Stimulated activated naive CD8-positive, alpha-beta T cell treated with anti-CD3 and anti-CD28 coated beads, Interleukin-15, Interleukin-2, amounts not matched to agents 100 ng/mL and 50 ng/mL, for 24 hours (primary cell): ENCODE measurements at regions not wholly inside any gene's neighbourhood (a gene's known extent, or its start where the extent isn't known, plus 50 kb on each side); places are given as distances from the start of the nearest gene placed in this dataset.

Experiments
- H3K27ac Mint-ChIP-seq: one replicate; pipeline ENCODE4 v1.8.0; 2021; ENCODE audit warnings: mild to moderate bottlenecking, mixed read lengths
- H3K27me3 Mint-ChIP-seq: one replicate; pipeline ENCODE4 v1.8.0; 2021; ENCODE audit warnings: mixed read lengths
- H3K36me3 Mint-ChIP-seq: one replicate; pipeline ENCODE4 v1.8.0; 2021; ENCODE audit warnings: low read depth, mixed read lengths
- H3K4me1 Mint-ChIP-seq: one replicate; pipeline ENCODE4 v1.8.0; 2021; ENCODE audit warnings: low read depth, mixed read lengths
- H3K4me3 Mint-ChIP-seq: one replicate; pipeline ENCODE4 v1.8.0; 2021; ENCODE audit warnings: mild to moderate bottlenecking, mixed read lengths
- H3K9me3 Mint-ChIP-seq: one replicate; pipeline ENCODE4 v1.8.0; 2021; ENCODE audit warnings: mixed read lengths

DNA sequence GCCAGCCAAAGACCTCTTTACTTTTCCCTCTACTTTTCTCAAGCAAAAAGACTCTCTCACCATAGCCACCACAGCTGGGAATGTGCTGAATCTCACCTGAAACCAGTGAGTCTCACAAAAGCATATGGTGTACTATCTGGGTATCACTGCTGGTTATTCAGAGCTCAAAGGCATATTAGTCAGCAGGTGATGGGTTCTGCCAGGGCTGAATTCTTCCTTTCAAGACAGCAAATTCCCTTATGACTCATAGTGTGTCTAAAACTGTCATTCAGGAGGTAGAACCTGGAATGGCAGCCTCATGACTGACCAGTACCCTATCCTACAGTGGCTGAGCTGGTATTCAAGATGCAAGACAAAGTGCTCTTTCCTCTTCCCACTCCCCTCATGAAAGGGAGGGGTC, 2859.1 kb downstream of the PCDH9 start:
- Mint-ChIP-seq H3K27me3 (no peaks in the 10 kb centered on the region), H3K4me1 (no peaks in the 10 kb centered on the region), H3K36me3 (no peaks in the 10 kb centered on the region), H3K4me3 (no peak overlapping the region), H3K9me3 (peaks cover 22% of the 10 kb centered on the region), H3K27ac (no peak overlapping the region)

- peaks cover 18% of the 10 kb centered on the region for H3K9me3 Mint-ChIP-seq
- H3K36me3 Mint-ChIP-seq = no peaks in the 10 kb centered on the region
- no peak overlapping the region for H3K27ac Mint-ChIP-seq
- no peaks in the 10 kb centered on the region for H3K4me1 Mint-ChIP-seq
- H3K4me3 Mint-ChIP-seq = no peak overlapping the region
- H3K27me3 Mint-ChIP-seq = no peaks in the 10 kb centered on the region
Measured at GRCh38 chr13:64369121-64369520, 2861.0 kb downstream of the PCDH9 start.

DNA sequence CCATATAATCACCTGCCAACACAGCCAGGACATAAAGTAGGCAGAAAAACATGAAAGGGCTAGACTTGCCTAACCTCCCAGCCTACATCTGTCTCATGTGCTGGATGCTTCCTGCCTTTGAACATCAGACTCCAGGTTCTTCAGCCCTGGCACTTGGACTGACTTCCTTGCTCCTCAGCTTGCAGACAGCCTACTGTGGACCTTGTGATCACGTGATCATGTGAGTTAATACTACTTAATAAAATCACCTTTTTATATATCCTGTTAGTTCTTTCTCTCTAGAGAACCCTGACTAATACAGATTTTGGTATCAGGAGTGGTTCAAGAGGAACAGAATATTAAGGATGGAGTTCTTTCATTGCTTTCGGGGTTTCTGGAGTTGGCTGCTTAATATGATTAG, 2867.6 kb downstream of the PCDH9 start:
- no peak overlapping the region for H3K4me3 Mint-ChIP-seq
- no peaks in the 10 kb centered on the region for H3K36me3 Mint-ChIP-seq
- H3K9me3 Mint-ChIP-seq = peaks cover 13% of the 10 kb centered on the region
- H3K4me1 Mint-ChIP-seq = no peaks in the 10 kb centered on the region
- no peak overlapping the region for H3K27ac Mint-ChIP-seq
- no peaks in the 10 kb centered on the region for H3K27me3 Mint-ChIP-seq

DNA sequence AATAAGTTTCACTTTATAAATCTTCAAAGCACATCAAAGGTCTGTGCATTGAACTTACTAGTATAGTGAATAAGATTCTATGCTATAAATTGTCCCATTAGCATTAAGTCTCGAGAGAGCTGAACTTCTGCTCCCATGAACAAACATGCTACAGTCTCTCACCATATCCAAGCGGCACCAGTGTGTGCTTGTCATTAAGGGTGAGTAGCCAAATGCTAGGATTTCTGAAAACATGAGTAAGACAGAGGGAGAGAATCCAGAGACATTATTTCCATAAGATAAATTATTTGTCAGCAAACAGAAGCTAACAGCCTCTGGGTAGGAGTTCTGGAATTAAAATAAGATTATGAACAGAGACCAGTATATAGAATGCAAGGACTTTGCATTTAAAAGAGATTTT, 2882.5 kb downstream of the PCDH9 start:
- no peaks in the 10 kb centered on the region for H3K36me3 Mint-ChIP-seq
- H3K4me1 Mint-ChIP-seq = no peaks in the 10 kb centered on the region
- H3K9me3 Mint-ChIP-seq = peaks cover 7% of the 10 kb centered on the region
- H3K27me3 Mint-ChIP-seq = no peaks in the 10 kb centered on the region
- H3K27ac Mint-ChIP-seq = no peak overlapping the region
- no peak overlapping the region for H3K4me3 Mint-ChIP-seq

GRCh38 chr13:64339373-64340063, 2890.6 kb downstream of the PCDH9 start:
- no peak overlapping the region for H3K4me3 Mint-ChIP-seq
- H3K27me3 Mint-ChIP-seq = no peaks in the 10 kb centered on the region
- no peaks in the 10 kb centered on the region for H3K4me1 Mint-ChIP-seq
- no peaks in the 10 kb centered on the region for H3K36me3 Mint-ChIP-seq
- no peak overlapping the region for H3K27ac Mint-ChIP-seq
- H3K9me3 Mint-ChIP-seq = peaks cover 4% of the 10 kb centered on the region

GRCh38 chr13:64338671-64339070, 2891.5 kb downstream of the PCDH9 start:
- Mint-ChIP-seq H3K4me3 (no peak overlapping the region), H3K27ac (no peak overlapping the region), H3K36me3 (no peaks in the 10 kb centered on the region), H3K9me3 (peaks cover 8% of the 10 kb centered on the region), H3K4me1 (no peaks in the 10 kb centered on the region), H3K27me3 (no peaks in the 10 kb centered on the region)

DNA sequence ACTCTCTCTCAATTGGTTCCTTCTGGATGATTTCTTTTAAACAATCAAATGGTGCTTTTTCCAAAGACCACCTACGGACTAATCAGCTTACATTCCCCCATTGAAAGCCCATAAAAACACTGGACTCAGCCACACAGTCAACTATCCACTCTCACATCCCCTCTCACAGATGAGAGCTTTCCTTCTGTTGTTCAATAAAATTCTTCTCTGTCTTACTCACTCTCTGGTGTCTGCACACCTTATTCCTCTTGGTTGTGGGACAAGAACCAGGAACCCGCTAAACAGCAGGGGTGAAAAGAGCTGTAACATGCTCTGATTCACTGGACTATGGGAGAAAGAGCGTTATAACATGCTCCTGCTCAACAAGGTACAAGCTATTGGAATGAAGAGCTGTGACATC, 2896.2 kb downstream of the PCDH9 start:
- H3K36me3 Mint-ChIP-seq = no peaks in the 10 kb centered on the region
- H3K9me3 Mint-ChIP-seq = peaks cover 10% of the 10 kb centered on the region
- no peak overlapping the region for H3K4me3 Mint-ChIP-seq
- no peak overlapping the region for H3K27ac Mint-ChIP-seq
- no peaks in the 10 kb centered on the region for H3K27me3 Mint-ChIP-seq
- no peaks in the 10 kb centered on the region for H3K4me1 Mint-ChIP-seq

GRCh38 chr13:64332048-64332447, 2898.1 kb downstream of the PCDH9 start:
- Mint-ChIP-seq H3K4me1 (no peaks in the 10 kb centered on the region), H3K36me3 (no peaks in the 10 kb centered on the region), H3K27ac (no peak overlapping the region), H3K4me3 (no peak overlapping the region), H3K9me3 (peaks cover 10% of the 10 kb centered on the region), H3K27me3 (no peaks in the 10 kb centered on the region)

DNA sequence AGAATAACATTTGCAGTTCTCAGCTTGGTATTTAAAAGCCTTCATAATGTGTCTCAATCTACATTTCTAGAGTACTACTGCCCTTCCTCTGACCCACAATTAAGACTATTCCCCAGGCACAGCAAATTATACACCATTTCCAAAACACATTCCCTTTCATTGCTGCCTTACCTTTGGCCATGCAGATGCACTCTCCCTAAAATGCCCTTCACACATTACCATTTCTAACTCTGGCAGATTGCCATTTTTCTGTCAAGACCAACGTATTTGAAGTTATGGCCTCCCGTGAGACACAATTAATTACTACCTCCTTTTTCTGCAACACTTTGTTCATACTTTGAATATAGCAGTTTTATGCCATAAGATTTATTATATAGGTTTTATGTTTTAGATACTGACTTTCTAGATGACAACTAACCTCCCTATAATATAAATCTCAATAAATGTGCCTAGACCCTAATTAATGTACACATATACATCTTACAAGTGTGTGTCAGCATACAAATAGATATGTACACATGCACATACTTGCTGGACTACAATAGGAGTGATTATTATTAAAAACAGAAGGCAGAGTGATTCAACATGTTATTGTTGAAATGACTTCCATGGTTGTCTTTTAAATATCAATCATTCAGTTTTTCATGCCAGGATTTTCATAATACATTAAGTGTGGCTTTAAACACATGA, 2902.5 kb downstream of the PCDH9 start:
- H3K4me1 Mint-ChIP-seq = no peaks in the 10 kb centered on the region
- H3K4me3 Mint-ChIP-seq = no peak overlapping the region
- H3K27me3 Mint-ChIP-seq = no peaks in the 10 kb centered on the region
- no peak overlapping the region for H3K27ac Mint-ChIP-seq
- H3K9me3 Mint-ChIP-seq = peaks cover 6% of the 10 kb centered on the region
- no peaks in the 10 kb centered on the region for H3K36me3 Mint-ChIP-seq

DNA sequence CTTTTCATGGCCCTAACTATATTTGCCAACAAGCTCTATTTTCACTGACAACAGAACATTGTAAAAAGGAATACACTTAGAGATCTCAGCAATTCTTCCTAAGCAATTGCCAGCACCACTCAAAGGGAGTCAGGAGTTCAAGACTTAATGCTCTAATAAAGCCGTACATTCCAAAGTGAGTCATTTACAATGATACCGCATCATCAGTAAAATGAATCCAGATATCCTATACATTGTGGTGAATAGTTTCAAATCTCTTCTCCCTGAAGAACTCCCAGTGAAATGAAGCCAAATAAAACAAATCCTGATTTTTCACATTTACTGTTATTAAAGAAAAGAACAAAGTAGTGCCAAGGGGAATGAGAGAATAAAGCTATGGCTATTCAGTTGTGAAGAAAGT, 2898.7 kb upstream of the PCDH20 start:
- no peak overlapping the region for H3K4me3 Mint-ChIP-seq
- H3K36me3 Mint-ChIP-seq = no peaks in the 10 kb centered on the region
- no peaks in the 10 kb centered on the region for H3K27me3 Mint-ChIP-seq
- no peaks in the 10 kb centered on the region for H3K4me1 Mint-ChIP-seq
- H3K27ac Mint-ChIP-seq = no peak overlapping the region
- peaks cover 11% of the 10 kb centered on the region for H3K9me3 Mint-ChIP-seq

- Mint-ChIP-seq H3K4me3 (no peak overlapping the region), H3K4me1 (no peaks in the 10 kb centered on the region), H3K27me3 (no peaks in the 10 kb centered on the region), H3K27ac (no peak overlapping the region), H3K36me3 (no peaks in the 10 kb centered on the region), H3K9me3 (peaks cover 11% of the 10 kb centered on the region)
Measured at GRCh38 chr13:64311948-64312347, 2896.3 kb upstream of the PCDH20 start.

DNA sequence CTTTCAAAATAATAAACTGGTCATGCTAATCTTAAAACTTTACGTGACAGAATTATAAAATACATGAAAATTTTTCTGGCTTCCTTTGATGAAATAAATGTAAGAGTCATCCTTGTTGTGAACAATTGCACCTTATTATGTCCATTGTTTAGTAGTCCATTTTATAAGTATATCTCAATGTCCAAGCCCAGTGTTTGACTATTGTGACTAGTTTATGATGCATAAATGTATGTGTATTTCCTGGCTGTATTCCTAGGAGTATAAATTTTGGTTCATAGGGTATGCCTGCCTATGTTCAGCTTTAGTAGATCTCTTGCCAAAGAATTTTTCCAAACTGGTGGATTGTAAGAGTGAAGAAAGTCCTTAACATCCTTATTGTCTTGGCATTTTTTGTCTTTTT, 2895.5 kb upstream of the PCDH20 start:
- Mint-ChIP-seq H3K27ac (no peak overlapping the region), H3K4me1 (no peaks in the 10 kb centered on the region), H3K36me3 (no peaks in the 10 kb centered on the region), H3K4me3 (no peak overlapping the region), H3K27me3 (no peaks in the 10 kb centered on the region), H3K9me3 (peaks cover 11% of the 10 kb centered on the region)

DNA sequence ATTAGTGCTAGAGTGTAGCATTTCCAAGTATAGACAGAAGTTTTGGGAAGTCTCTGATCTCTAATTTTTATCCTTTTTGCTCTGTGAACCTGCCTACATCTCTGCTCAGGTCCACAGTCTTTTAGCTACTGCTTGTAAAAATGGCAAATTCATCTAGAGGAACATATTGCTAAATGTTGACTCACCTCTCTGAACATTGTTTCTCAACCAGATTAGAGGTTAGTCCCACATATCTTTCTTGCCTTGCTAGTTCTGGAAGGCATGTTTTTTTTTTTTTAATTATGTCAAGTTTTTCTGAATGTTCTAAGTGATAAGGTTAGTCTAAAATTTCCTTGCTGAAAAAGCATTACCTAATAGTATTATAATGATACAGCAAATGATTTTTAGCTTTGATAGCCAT, 2889.6 kb upstream of the PCDH20 start:
- H3K9me3 Mint-ChIP-seq = no peaks in the 10 kb centered on the region
- no peaks in the 10 kb centered on the region for H3K36me3 Mint-ChIP-seq
- H3K4me1 Mint-ChIP-seq = no peaks in the 10 kb centered on the region
- H3K4me3 Mint-ChIP-seq = no peak overlapping the region
- no peak overlapping the region for H3K27ac Mint-ChIP-seq
- H3K27me3 Mint-ChIP-seq = no peaks in the 10 kb centered on the region

GRCh38 chr13:64300239-64300638, 2884.6 kb upstream of the PCDH20 start:
- no peaks in the 10 kb centered on the region for H3K27me3 Mint-ChIP-seq
- no peak overlapping the region for H3K27ac Mint-ChIP-seq
- H3K4me1 Mint-ChIP-seq = no peaks in the 10 kb centered on the region
- no peaks in the 10 kb centered on the region for H3K36me3 Mint-ChIP-seq
- H3K9me3 Mint-ChIP-seq = peaks cover 8% of the 10 kb centered on the region
- H3K4me3 Mint-ChIP-seq = no peak overlapping the region

DNA sequence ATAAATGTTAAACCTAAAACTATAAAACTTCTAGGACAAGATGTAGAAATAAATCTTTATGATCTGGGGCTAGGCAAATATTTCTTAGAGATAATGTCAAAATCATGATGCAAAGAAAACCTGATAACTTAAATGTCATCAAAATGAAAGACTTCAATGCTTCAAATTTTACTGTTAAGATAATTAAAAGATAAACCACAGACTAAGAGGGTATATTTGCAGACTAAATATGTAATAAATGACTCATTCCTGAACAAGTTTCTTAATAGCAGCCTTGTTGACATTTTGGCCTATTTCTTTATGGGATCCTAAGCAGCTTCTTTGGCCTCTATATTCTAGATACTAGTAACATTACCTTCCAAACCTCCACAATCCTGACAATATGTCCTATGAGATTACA, 2878.3 kb upstream of the PCDH20 start:
- Mint-ChIP-seq H3K4me1 (no peaks in the 10 kb centered on the region), H3K4me3 (no peak overlapping the region), H3K27me3 (no peaks in the 10 kb centered on the region), H3K27ac (no peak overlapping the region), H3K9me3 (peaks cover 14% of the 10 kb centered on the region), H3K36me3 (no peaks in the 10 kb centered on the region)

DNA sequence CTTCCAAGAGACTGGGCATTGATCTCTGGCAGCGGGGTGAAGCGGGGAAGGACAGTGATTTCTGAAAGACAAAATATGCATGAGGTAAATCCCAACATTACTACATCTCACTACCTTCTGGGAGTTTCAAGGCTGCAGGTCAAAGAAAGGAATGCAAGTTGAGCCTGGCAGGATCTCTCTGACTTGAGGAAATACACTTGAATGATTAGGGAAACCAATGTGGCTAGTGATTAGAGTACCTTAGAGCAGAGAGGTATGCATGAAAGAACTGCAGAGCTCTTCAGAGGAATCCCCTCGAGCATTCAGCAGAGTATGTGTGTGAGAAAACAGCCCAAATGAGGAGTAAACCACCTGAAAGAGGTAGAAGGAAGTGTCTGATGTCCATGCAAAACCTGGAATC, 2874.1 kb upstream of the PCDH20 start:
- H3K4me3 Mint-ChIP-seq = no peak overlapping the region
- H3K27ac Mint-ChIP-seq = no peak overlapping the region
- H3K27me3 Mint-ChIP-seq = no peaks in the 10 kb centered on the region
- no peaks in the 10 kb centered on the region for H3K36me3 Mint-ChIP-seq
- no peaks in the 10 kb centered on the region for H3K4me1 Mint-ChIP-seq
- H3K9me3 Mint-ChIP-seq = peaks cover 24% of the 10 kb centered on the region
